Muscle layer of duodenum (tissue), 2 donors: ENCODE measurements at regions not wholly inside any gene's neighbourhood (a gene's known extent, or its start where the extent isn't known, plus 50 kb on each side); places are given as distances from the start of the nearest gene placed in this dataset.

Experiments
- H3K27ac ChIP-seq: one replicate; pipeline ENCODE4 v1.7.0; 2013; ENCODE audit warnings: mild to moderate bottlenecking, low read length
- H3K27me3 ChIP-seq: one replicate; pipeline ENCODE4 v1.7.0; 2013; ENCODE audit warnings: low read depth, mild to moderate bottlenecking, control low read depth, low read length
- H3K36me3 ChIP-seq, 2 donors: one replicate each; pipeline ENCODE4 v1.7.0; 2013; ENCODE audit warnings: low read length in 2 of 2, control low read depth in 1 of 2, mild to moderate bottlenecking in 1 of 2; ENCODE audit not compliant: insufficient read depth in 2 of 2, control insufficient read depth in 1 of 2
- H3K4me1 ChIP-seq, 2 donors: one replicate each; pipeline ENCODE4 v1.7.0; 2013; ENCODE audit warnings: low read length in 2 of 2, mild to moderate bottlenecking in 2 of 2, control low read depth in 1 of 2, moderate library complexity in 1 of 2; ENCODE audit not compliant: insufficient read depth in 2 of 2, control insufficient read depth in 1 of 2
- H3K4me3 ChIP-seq, 2 donors: one replicate each; pipeline ENCODE4 v1.7.0; 2013; ENCODE audit warnings: low read length in 2 of 2, low read depth in 1 of 2, mild to moderate bottlenecking in 1 of 2
- H3K9me3 ChIP-seq, 2 donors: one replicate each; pipeline ENCODE4 v1.7.0; 2013; ENCODE audit warnings: low read length in 2 of 2, control low read depth in 1 of 2, mild to moderate bottlenecking in 1 of 2; ENCODE audit not compliant: control insufficient read depth in 1 of 2
- donor health status: healthy.

GRCh38 chr13:109875746-109876145 is 89.4 kb upstream of the IRS2 start:
- Histone ChIP-seq H3K36me3 (no peaks in the 10 kb centered on the region), H3K27me3 (no peaks in the 10 kb centered on the region), H3K9me3 (no peaks in the 10 kb centered on the region), H3K27ac (no peak overlapping the region), H3K4me3 (no peak overlapping the region), H3K4me1 (no peaks in the 10 kb centered on the region)

- Histone ChIP-seq H3K36me3 (no peaks in the 10 kb centered on the region), H3K9me3 (no peaks in the 10 kb centered on the region), H3K4me3 (no peak overlapping the region), H3K27me3 (no peaks in the 10 kb centered on the region), H3K27ac (no peak overlapping the region), H3K4me1 (no peaks in the 10 kb centered on the region)
Observed at GRCh38 chr13:109874484-109875454, 88.4 kb upstream of the IRS2 start.

DNA sequence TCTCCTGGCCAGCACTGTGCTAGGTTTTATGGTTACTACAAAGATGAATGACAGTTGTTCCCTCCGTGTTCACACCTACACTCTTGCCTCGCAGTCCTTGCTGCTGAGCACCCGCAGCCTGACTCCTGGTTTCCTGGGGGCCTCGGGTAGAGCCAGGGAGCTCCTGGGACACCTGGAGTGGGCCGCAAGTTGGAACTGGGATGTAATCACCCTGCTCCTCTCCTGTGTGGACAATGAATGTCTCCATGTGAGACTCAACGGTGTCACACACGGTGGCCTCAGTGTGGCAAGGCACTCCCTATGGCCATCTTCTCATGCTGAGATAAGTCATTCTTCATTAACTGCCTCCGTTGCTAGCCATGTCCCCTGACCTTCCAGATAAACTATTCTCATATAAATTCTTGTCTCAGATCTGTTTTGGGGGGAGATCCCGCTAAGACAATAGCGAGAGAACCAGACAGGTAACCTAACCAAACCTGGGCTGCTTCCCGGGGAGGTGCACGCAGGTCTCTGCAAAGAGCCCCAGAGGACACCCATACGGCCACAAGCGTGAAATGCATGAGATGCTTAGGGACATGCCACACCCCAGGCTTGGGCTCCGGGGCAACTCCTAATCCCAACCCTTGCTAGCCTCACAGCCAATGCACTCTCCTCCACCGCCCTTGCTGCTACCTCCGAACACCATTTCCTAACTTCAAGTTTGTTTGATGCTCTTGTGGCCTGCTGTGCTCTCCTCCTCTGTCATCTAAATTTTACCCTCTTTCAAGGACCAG is 87.2 kb upstream of the IRS2 start:
- H3K9me3 ChIP-seq, result no peaks in the 10 kb centered on the region
- no peak overlapping the region for H3K4me3 ChIP-seq
- H3K27ac ChIP-seq, result no peak overlapping the region
- H3K4me1 ChIP-seq, result no peaks in the 10 kb centered on the region
- H3K27me3 ChIP-seq, result no peaks in the 10 kb centered on the region
- H3K36me3 ChIP-seq, result no peaks in the 10 kb centered on the region

- Histone ChIP-seq H3K36me3 (no peaks in the 10 kb centered on the region), H3K27me3 (no peaks in the 10 kb centered on the region), H3K4me3 (no peak overlapping the region), H3K9me3 (no peaks in the 10 kb centered on the region), H3K4me1 (no peaks in the 10 kb centered on the region), H3K27ac (no peak overlapping the region)
Observed at GRCh38 chr13:109872864-109873263, 86.5 kb upstream of the IRS2 start.

DNA sequence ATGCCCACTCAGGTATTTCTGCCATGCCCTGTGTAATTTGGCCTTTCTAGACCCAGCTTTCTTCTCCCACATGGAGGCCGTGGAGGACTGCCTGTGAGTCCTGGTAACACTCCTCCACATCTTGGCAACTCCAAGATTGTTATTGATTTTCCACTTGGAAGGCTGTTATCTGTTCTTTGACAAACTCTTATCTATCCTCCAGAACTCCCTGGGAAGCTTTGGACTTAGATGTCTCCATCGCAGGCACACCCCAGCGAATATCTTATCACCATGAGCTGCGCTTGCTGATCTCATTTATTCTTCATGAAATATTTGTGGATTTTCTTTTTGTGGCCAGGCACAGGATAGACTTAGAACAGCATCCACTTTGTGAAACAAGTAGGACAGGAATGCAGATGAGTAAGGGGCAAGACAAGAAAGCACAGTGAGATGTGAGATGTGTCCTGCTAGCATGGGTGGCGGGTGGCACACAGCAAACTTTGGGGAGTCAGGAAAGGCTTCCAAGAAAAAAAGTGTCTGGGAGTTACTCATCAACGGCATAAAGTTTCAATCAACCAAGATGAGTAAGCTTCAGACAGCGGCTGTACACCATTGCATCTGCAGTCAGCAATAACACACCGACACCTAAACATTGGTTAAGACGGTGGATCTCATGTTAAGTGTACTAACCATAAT is 84.5 kb upstream of the IRS2 start:
- Histone ChIP-seq H3K9me3 (no peaks in the 10 kb centered on the region), H3K36me3 (no peaks in the 10 kb centered on the region), H3K4me3 (no peak overlapping the region), H3K27ac (no peak overlapping the region), H3K4me1 (no peaks in the 10 kb centered on the region), H3K27me3 (no peaks in the 10 kb centered on the region)

GRCh38 chr13:109870274-109870673 is 83.9 kb upstream of the IRS2 start:
- no peaks in the 10 kb centered on the region for H3K4me1 ChIP-seq
- H3K4me3 ChIP-seq, result peak overlapping the region; percentile 12 to 64
- no peaks in the 10 kb centered on the region for H3K9me3 ChIP-seq
- H3K36me3 ChIP-seq, result no peaks in the 10 kb centered on the region
- H3K27me3 ChIP-seq, result no peaks in the 10 kb centered on the region
- no peak overlapping the region for H3K27ac ChIP-seq

GRCh38 chr13:109869312-109870237 is 83.2 kb upstream of the IRS2 start:
- Histone ChIP-seq H3K36me3 (no peaks in the 10 kb centered on the region), H3K27ac (no peak overlapping the region), H3K27me3 (no peaks in the 10 kb centered on the region), H3K4me3 (peak overlapping the region; percentile 12 to 64), H3K9me3 (no peaks in the 10 kb centered on the region), H3K4me1 (no peaks in the 10 kb centered on the region)

GRCh38 chr13:109868578-109869311 is 82.4 kb upstream of the IRS2 start:
- H3K9me3 ChIP-seq, result no peaks in the 10 kb centered on the region
- H3K4me3 ChIP-seq, result no peak overlapping the region
- H3K36me3 ChIP-seq, result no peaks in the 10 kb centered on the region
- no peaks in the 10 kb centered on the region for H3K4me1 ChIP-seq
- H3K27me3 ChIP-seq, result no peaks in the 10 kb centered on the region
- no peak overlapping the region for H3K27ac ChIP-seq

DNA sequence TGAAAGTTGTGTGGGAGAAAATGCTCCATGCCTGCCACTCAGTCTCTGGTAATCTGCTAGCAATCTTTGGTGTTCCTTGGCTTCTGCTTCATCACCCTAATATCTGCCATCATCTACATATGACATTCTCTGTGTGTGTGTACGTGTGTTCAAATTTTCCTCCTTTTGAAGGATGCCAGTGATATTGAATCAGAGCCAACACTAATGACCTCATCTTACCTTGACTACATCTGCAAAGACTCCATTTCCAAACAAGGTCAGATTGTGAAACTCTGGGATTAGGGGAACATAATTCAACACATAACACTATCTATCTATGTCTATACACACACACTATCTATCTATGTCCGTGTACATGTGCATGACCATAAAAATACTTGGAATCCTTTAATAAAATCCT is 81.4 kb upstream of the IRS2 start:
- no peak overlapping the region for H3K27ac ChIP-seq
- no peaks in the 10 kb centered on the region for H3K36me3 ChIP-seq
- H3K27me3 ChIP-seq, result no peaks in the 10 kb centered on the region
- H3K9me3 ChIP-seq, result no peaks in the 10 kb centered on the region
- no peak overlapping the region for H3K4me3 ChIP-seq
- H3K4me1 ChIP-seq, result no peaks in the 10 kb centered on the region

GRCh38 chr13:109862627-109863026 is 76.2 kb upstream of the IRS2 start:
- Histone ChIP-seq H3K36me3 (no peaks in the 10 kb centered on the region), H3K4me1 (no peaks in the 10 kb centered on the region), H3K27ac (no peak overlapping the region), H3K4me3 (no peak overlapping the region), H3K27me3 (no peaks in the 10 kb centered on the region), H3K9me3 (no peaks in the 10 kb centered on the region)
